C4-2B (cell line): ENCODE measurements at regions not wholly inside any gene's neighbourhood (a gene's known extent, or its start where the extent isn't known, plus 50 kb on each side); places are given as distances from the start of the nearest gene placed in this dataset.

Experiments
- ZFX ChIP-seq: fragments of 450-650 bp; IDR thresholded peaks from 2 replicates; pipeline ENCODE4 v1.6.1; 2017
- TF ChIP-seq, protein P1 (sequence below): fragments of 450-650 bp; conservative IDR thresholded peaks from 2 replicates; pipeline ENCODE4 v1.5.1; 2017; ENCODE audit warnings: mild to moderate bottlenecking

DNA sequence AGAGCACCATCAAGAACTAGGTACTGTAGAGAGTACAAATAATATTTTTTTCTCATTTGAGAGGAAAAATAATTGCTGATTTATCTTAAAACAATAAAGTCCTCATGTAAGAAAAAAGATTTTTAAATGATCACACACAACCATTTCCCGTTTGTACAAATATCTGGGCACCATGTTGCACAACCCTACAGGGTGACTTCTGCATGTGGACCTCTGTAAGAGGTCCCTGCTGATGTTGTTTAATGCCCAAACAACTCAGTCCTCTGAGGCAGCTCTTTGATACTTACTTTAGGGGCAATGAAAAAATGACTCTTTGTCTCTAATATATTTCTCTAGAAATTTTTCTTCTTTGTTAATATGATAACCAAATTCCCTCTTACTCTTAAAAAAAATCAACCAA is 168.1 kb upstream of the SATB1 start:
- TF ChIP-seq, protein P1, sequence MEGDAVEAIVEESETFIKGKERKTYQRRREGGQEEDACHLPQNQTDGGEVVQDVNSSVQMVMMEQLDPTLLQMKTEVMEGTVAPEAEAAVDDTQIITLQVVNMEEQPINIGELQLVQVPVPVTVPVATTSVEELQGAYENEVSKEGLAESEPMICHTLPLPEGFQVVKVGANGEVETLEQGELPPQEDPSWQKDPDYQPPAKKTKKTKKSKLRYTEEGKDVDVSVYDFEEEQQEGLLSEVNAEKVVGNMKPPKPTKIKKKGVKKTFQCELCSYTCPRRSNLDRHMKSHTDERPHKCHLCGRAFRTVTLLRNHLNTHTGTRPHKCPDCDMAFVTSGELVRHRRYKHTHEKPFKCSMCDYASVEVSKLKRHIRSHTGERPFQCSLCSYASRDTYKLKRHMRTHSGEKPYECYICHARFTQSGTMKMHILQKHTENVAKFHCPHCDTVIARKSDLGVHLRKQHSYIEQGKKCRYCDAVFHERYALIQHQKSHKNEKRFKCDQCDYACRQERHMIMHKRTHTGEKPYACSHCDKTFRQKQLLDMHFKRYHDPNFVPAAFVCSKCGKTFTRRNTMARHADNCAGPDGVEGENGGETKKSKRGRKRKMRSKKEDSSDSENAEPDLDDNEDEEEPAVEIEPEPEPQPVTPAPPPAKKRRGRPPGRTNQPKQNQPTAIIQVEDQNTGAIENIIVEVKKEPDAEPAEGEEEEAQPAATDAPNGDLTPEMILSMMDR, result no peak
- TF ChIP-seq ZFX, result no peak
